ENCODE measurements at regions not wholly inside any gene's neighbourhood (a gene's known extent, or its start where the extent isn't known, plus 50 kb on each side); places are given as distances from the start of the nearest gene placed in this dataset.

DNA sequence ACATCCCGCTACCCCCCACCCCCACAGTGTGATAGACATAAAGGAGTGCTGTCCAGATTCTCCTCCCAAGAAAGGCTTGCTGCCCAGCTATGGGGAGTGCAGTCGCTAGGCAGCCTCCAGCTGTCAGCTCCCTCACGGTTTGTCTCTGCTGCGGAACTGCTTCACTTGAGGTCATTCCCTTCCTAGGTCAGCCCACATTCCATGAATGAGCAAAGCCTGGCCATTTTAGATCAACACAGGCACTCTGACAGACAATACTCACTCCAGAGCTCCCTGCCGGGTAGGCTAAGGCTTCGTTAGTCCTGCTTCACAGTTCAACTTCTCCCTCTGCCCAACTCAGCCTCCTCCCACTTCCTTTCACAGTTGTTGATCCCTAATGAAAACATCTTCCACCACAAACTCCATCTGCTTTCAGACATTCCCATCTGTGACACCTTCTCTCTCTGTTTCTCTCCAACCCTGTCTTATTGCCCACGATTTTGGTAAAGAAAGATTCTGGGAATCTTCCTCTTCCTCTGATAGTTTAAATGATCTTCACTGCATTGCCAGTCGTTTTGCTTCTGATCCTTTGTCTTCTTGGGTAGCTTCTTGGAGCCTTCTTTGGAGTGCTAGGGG, 318.9 kb upstream of the F9 start:
- Mint-ChIP-seq H3K36me3 (ENCODE audit: low read depth) (no peaks in the 10 kb centered on the region), H3K4me3 (peak overlapping the region; percentile 35), H3K4me1 (peaks cover 13% of the 10 kb centered on the region; the same call in 2 of the 3 replicates), H3K9me3 (no peaks in the 10 kb centered on the region), H3K27ac (no peak overlapping the region), H3K27me3 (ENCODE audit: insufficient read depth, low read depth, poor library complexity) (peaks cover 11% of the 10 kb centered on the region)
- Histone ChIP-seq H3K4me1 (ENCODE audit: insufficient read depth) (peaks cover 9% of the 10 kb centered on the region), H3K27me3 (ENCODE audit: insufficient read depth) (peaks cover 46% of the 10 kb centered on the region), H3K4me2 (peak overlapping the region; percentile 60), H3K36me3 (ENCODE audit: insufficient read depth) (no peaks in the 10 kb centered on the region), H3K9me2 (ENCODE audit: insufficient read depth) (no peaks in the 10 kb centered on the region), H4K20me1 (replicated peaks; ENCODE audit: insufficient read depth) (no peaks in the 10 kb centered on the region), H3F3A (replicated peaks; ENCODE audit: low read depth) (no peaks in the 10 kb centered on the region), H3K79me2 (replicated peaks; ENCODE audit: insufficient read depth) (no peaks in the 10 kb centered on the region), H2AFZ (peak overlapping the region; percentile 32; the same call in 1 of the 2 replicates), H3K4me3 (peak overlapping the region; percentile 34; the same call in 1 of the 2 replicates), H3K27ac (ENCODE audit: low read depth) (no peak overlapping the region)
- TF ChIP-seq ZNF331 (CRISPR knock-in tag; IDR thresholded peaks at IDR 0.05; ENCODE audit: low read depth) (no peak), CTCF (conservative IDR thresholded peaks at IDR 0.05; ENCODE audit: low read depth in 2 of 2) (no peak), STAT1 (IDR thresholded peaks at IDR 0.05; ENCODE audit: unreplicated experiment) (no peak), NANOG (IDR thresholded peaks at IDR 0.05; ENCODE audit: borderline replicate concordance) (no peak), CREB1 (CRISPR knock-in tag; IDR thresholded peaks at IDR 0.05; ENCODE audit: low read depth) (no peak), POLR2AphosphoS5 (IDR thresholded peaks at IDR 0.05; ENCODE audit: low read depth) (no peak), REST (IDR thresholded peaks at IDR 0.05; ENCODE audit: unreplicated experiment) (no peak), ETS1 (IDR thresholded peaks at IDR 0.05) (no peak), EZH2 (IDR thresholded peaks at IDR 0.05; ENCODE audit: low read depth, unreplicated experiment) (no peak), JUNB (IDR thresholded peaks at IDR 0.05; ENCODE audit: unreplicated experiment) (no peak), EZH2phosphoT487 (IDR thresholded peaks at IDR 0.05; ENCODE audit: unreplicated experiment) (no peak)
- TF ChIP-seq, protein P1, sequence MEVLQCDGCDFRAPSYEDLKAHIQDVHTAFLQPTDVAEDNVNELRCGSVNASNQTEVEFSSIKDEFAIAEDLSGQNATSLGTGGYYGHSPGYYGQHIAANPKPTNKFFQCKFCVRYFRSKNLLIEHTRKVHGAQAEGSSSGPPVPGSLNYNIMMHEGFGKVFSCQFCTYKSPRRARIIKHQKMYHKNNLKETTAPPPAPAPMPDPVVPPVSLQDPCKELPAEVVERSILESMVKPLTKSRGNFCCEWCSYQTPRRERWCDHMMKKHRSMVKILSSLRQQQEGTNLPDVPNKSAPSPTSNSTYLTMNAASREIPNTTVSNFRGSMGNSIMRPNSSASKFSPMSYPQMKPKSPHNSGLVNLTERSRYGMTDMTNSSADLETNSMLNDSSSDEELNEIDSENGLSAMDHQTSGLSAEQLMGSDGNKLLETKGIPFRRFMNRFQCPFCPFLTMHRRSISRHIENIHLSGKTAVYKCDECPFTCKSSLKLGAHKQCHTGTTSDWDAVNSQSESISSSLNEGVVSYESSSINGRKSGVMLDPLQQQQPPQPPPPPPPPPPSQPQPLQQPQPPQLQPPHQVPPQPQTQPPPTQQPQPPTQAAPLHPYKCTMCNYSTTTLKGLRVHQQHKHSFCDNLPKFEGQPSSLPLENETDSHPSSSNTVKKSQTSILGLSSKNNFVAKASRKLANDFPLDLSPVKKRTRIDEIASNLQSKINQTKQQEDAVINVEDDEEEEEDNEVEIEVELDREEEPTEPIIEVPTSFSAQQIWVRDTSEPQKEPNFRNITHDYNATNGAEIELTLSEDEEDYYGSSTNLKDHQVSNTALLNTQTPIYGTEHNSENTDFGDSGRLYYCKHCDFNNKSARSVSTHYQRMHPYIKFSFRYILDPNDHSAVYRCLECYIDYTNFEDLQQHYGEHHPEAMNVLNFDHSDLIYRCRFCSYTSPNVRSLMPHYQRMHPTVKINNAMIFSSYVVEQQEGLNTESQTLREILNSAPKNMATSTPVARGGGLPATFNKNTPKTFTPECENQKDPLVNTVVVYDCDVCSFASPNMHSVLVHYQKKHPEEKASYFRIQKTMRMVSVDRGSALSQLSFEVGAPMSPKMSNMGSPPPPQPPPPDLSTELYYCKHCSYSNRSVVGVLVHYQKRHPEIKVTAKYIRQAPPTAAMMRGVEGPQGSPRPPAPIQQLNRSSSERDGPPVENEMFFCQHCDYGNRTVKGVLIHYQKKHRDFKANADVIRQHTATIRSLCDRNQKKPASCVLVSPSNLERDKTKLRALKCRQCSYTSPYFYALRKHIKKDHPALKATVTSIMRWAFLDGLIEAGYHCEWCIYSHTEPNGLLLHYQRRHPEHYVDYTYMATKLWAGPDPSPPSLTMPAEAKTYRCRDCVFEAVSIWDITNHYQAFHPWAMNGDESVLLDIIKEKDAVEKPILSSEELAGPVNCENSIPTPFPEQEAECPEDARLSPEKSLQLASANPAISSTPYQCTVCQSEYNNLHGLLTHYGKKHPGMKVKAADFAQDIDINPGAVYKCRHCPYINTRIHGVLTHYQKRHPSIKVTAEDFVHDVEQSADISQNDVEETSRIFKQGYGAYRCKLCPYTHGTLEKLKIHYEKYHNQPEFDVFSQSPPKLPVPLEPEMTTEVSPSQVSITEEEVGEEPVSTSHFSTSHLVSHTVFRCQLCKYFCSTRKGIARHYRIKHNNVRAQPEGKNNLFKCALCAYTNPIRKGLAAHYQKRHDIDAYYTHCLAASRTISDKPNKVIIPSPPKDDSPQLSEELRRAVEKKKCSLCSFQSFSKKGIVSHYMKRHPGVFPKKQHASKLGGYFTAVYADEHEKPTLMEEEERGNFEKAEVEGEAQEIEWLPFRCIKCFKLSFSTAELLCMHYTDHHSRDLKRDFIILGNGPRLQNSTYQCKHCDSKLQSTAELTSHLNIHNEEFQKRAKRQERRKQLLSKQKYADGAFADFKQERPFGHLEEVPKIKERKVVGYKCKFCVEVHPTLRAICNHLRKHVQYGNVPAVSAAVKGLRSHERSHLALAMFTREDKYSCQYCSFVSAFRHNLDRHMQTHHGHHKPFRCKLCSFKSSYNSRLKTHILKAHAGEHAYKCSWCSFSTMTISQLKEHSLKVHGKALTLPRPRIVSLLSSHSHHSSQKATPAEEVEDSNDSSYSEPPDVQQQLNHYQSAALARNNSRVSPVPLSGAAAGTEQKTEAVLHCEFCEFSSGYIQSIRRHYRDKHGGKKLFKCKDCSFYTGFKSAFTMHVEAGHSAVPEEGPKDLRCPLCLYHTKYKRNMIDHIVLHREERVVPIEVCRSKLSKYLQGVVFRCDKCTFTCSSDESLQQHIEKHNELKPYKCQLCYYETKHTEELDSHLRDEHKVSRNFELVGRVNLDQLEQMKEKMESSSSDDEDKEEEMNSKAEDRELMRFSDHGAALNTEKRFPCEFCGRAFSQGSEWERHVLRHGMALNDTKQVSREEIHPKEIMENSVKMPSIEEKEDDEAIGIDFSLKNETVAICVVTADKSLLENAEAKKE (CRISPR knock-in tag; IDR thresholded peaks at IDR 0.05), result no peak
- peak; percentile 44 for DNase-seq (ENCODE audit: low spot score)
- peak; percentile 91 for ATAC-seq
